Right lobe of liver (tissue), 6 donors: ENCODE measurements at regions not wholly inside any gene's neighbourhood (a gene's known extent, or its start where the extent isn't known, plus 50 kb on each side); places are given as distances from the start of the nearest gene placed in this dataset.
"Not testable (repeated sequence)": the region's sequence is repeated elsewhere in the genome, so short reads cannot be mapped to it uniquely, and the experiment has no call there.

Experiments
- ATAC-seq, 4 donors: fragments of 200-7000 bp; cut with Tn5 transposase; one replicate each; pipeline ENCODE4 v1.9.1; 2020; ENCODE audit warnings: mild to moderate bottlenecking in 4 of 4, moderate library complexity in 4 of 4
- DNase-seq, 3 donors: peaks; one replicate each; pipeline ENCODE4 v3.0.0-alpha.2; 2020
- H3K27ac ChIP-seq, 3 donors: fragments of 200-600 bp; one replicate each; pipeline ENCODE4 v1.8.0; 2022
- H3K27me3 ChIP-seq, 2 donors: fragments of 200-600 bp; one replicate each; pipeline ENCODE4 v1.8.0; 2022
- H3K36me3 ChIP-seq, 4 donors: fragments of 200-600 bp; sonication (generic) in 1 of 4; one replicate each; pipeline versions ENCODE4 v1.5.1 to v1.8.0; 2017 to 2022; ENCODE audit warnings: control low read depth in 1 of 4
- H3K4me1 ChIP-seq, 4 donors: fragments of 200-600 bp; sonication (generic) in 1 of 4; one replicate each; pipeline versions ENCODE4 v1.5.1 to v1.8.0; 2017 to 2022; ENCODE audit warnings: control low read depth in 1 of 4
- H3K4me3 ChIP-seq, 3 donors: fragments of 200-600 bp; one replicate each; pipeline ENCODE4 v1.8.0; 2022
- H3K9me3 ChIP-seq, 4 donors: fragments of 200-600 bp; sonication (generic) in 1 of 4; one replicate each; pipeline versions ENCODE4 v1.5.1 to v1.8.0; 2017 to 2022; ENCODE audit warnings: control low read depth in 1 of 4
- POLR2A ChIP-seq: fragments of 450-650 bp; IDR thresholded peaks from one replicate; pipeline ENCODE4 v1.6.1; 2017; ENCODE audit warnings: antibody characterized with exemption, mild to moderate bottlenecking
- WGBS: methylation state at CpG from one replicate; pipeline ENCODE4 v1.1.6; 2018; ENCODE audit warnings: low coverage, low lambda C conversion rate; ENCODE audit not compliant: insufficient coverage; ENCODE audit errors: missing lambda C conversion rate; 5-methylcytosine and 5-hydroxymethylcytosine counted together
- intact Hi-C, 2 donors: fragments of 100-400 bp; cut with DNase I; formaldehyde crosslinking; loops; one replicate each; pipeline versions ENCODE4 v1.11.2 to v1.14.1; 2022
- TF ChIP-seq, protein P1 (sequence below), 4 donors: fragments of 200-600 bp in 3 of 4; fragments of 450-650 bp in 1 of 4; IDR thresholded peaks; one replicate each; pipeline versions ENCODE4 v1.5.1 to v1.8.0; 2016 to 2022; ENCODE audit warnings: antibody characterized with exemption in 4 of 4, mild to moderate bottlenecking in 2 of 4
- donor health status: DM: no; HTN: yes; CAD: no.
- donor health status: DM: no; HTN: no; CAD: no.
- donor health status: DM: no; HTN: no; CAD: no.
- donor health status: DM: no; HTN: yes; CAD: no.
- donor health status: DM: no; HTN: yes; CAD: no.

DNA sequence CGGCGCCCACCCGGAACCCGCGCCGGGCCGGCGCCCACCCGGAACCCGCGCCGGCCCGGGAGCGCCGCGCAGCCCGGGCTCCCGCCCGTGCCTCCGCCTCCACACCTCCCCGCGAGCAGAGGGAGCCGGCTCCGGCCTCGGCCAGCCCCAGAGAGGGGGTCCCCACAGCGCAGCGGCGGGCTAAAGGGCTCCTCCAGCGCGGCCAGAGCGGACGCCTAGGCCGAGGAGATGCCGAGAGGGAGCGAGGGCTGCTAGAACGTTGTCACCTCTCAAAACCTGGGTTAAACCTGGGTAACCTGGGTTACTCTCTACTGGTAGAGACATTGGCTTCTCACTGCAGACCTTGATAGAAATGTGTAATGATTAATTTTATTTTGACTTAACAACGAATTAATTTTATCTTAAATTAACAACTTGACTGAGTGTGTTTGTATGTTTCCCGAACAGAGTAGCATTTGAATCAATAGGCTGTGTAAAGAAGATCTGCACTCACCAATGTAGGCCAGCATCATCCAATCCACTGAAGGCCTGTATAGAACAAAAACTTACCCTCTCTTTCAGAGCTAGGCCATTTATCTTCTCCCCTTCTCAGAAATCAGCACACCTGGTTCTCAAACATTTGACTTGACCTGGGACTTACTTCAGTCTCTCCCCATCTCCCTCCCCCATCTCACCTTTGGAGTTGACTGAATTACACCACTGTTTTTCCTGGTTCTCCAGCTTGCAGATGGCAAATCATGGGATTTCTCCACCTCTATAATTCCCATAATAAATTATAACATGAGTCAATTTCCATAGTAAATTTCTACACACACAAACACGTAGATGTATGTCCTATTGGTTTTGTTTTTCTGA is 242.7 kb downstream of the ASXL3 start:
- no peaks in the 10 kb centered on the region for H3K27me3 ChIP-seq
- WGBS = 36% methylated on average over 7 of the region's 39 CpGs
- H3K36me3 ChIP-seq = no peaks in the 10 kb centered on the region
- peak overlapping the region in 2 of 3 donors; percentile 25 to 51 for H3K4me3 ChIP-seq
- intact Hi-C loops = no loop called here
- DNase-seq (peak in 1 of 3 donors; percentile 51), ATAC-seq (peak; percentile 25 to 76 (median 54))
- no peaks in the 10 kb centered on the region for H3K4me1 ChIP-seq
- H3K9me3 ChIP-seq = no peaks in the 10 kb centered on the region
- TF ChIP-seq POLR2A = no peak
- TF ChIP-seq, protein P1, sequence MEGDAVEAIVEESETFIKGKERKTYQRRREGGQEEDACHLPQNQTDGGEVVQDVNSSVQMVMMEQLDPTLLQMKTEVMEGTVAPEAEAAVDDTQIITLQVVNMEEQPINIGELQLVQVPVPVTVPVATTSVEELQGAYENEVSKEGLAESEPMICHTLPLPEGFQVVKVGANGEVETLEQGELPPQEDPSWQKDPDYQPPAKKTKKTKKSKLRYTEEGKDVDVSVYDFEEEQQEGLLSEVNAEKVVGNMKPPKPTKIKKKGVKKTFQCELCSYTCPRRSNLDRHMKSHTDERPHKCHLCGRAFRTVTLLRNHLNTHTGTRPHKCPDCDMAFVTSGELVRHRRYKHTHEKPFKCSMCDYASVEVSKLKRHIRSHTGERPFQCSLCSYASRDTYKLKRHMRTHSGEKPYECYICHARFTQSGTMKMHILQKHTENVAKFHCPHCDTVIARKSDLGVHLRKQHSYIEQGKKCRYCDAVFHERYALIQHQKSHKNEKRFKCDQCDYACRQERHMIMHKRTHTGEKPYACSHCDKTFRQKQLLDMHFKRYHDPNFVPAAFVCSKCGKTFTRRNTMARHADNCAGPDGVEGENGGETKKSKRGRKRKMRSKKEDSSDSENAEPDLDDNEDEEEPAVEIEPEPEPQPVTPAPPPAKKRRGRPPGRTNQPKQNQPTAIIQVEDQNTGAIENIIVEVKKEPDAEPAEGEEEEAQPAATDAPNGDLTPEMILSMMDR (IDR thresholded peaks at IDR 0.05) = no peak
- H3K27ac ChIP-seq = no peak overlapping the region

DNA sequence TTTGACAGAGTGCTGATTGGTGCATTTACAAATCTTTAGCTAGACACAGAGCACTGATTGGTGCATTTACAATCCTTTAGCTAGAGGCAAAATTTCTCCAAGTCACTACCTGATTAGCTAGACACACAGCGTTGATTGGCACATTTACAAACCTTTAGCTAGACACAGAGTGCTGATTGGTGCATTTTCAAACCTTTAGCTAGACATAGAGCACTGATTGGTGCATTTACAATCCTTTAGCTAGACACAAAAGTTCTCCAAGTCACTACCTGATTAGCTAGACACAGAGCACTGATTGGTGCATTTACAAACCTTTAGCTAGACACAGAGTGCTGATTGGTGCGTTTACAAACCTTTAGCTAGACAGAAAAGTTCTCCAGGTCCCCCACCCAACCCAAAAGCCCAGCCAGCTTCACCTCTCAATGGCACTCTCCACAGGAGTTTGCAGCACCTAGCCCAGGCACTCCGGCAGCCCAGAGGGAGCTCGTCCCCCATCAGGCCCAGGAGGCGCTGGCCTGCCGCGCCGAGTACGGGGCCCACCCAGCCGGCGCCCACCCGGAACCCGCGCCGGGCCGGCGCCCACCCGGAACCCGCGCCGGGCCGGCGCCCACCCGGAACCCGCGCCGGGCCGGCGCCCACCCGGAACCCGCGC is 241.8 kb downstream of the ASXL3 start:
- ATAC-seq, H3K36me3 ChIP-seq, H3K27ac ChIP-seq, intact Hi-C loops, H3K4me3 ChIP-seq, H3K27me3 ChIP-seq, H3K4me1 ChIP-seq, H3K9me3 ChIP-seq, DNase-seq: not testable (repeated sequence)
- WGBS = 67% methylated on average over 2 of the region's 32 CpGs

DNA sequence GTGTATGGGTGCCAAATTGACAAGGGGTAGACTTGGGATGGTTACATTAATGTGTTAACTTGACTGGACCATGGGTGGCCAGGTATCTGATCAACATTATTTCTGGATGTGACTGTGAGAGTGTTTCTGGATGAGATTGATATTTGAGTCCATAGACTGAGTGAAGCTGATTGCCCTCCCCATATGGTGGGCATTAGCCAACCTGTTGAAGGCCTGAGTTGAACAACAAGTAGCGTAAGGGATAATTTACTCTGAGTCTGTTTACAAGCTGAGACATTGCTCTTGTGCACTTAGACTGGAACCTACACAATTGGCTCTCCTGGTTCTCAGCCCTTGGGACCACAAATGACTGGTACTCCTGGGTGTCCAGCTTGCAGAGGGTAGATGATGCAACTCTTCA is 240.1 kb downstream of the ASXL3 start:
- no peak for ATAC-seq
- Histone ChIP-seq H3K4me3 (no peak overlapping the region), H3K9me3 (no peaks in the 10 kb centered on the region), H3K4me1 (no peaks in the 10 kb centered on the region), H3K27me3 (no peaks in the 10 kb centered on the region), H3K36me3 (no peaks in the 10 kb centered on the region), H3K27ac (no peak overlapping the region)
- DNase-seq = no peak
- intact Hi-C loops = no loop called here
- WGBS = no CpG with 5 or more reads among the region's 1 CpG
- TF ChIP-seq POLR2A = no peak
- TF ChIP-seq, protein P1 (IDR thresholded peaks at IDR 0.05) = no peak

DNA sequence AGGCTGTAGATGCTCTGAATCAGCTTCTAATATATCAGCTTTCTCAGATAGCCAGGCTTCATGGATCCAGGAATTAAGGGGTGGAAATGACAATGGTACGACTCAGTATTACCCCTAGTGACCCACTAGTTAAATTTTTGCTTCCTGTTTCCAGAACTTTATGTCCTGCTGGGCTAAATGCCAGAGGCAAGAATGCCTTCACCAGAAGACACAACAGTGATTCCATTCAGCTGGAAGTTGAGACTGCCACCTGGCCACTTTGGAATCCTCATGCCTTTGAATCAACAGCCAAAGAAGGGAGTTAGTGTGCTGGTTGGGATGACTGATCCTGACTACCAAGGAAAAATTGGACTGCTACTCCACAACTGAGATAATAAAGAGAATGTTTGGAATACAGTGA is 239.1 kb downstream of the ASXL3 start:
- H3K36me3 ChIP-seq = no peaks in the 10 kb centered on the region
- no peak overlapping the region for H3K27ac ChIP-seq
- no peak for ATAC-seq
- no peaks in the 10 kb centered on the region for H3K9me3 ChIP-seq
- no peaks in the 10 kb centered on the region for H3K27me3 ChIP-seq
- H3K4me3 ChIP-seq = no peak overlapping the region
- 44% methylated on average over 1 of the region's 1 CpG for WGBS
- intact Hi-C loops = no loop called here
- TF ChIP-seq, protein P1 (IDR thresholded peaks at IDR 0.05) = no peak
- no peak for TF ChIP-seq POLR2A
- DNase-seq = no peak
- H3K4me1 ChIP-seq = no peaks in the 10 kb centered on the region

DNA sequence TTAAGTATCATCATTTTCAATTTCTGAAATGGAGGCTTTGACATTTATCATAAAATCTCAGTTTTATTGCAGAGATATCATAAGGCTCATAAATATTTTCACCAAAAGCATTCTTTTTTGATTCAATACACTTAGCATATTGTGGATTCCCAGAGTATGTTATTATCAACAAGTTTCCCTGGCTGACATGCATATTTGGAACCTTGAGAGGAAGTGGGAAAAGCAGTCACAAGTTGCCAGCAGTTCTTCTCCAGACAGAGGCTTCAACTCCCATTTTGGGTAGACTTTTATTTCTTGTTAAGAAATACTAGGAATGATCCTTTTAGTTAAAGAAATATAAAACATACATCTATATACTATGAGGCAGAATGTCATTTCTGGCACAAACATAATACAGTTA is 236.5 kb downstream of the ASXL3 start:
- Histone ChIP-seq H3K9me3 (no peaks in the 10 kb centered on the region), H3K4me3 (no peak overlapping the region), H3K4me1 (no peaks in the 10 kb centered on the region), H3K27ac (no peak overlapping the region), H3K27me3 (no peaks in the 10 kb centered on the region), H3K36me3 (no peaks in the 10 kb centered on the region)
- DNase-seq = no peak
- ATAC-seq = no peak
- intact Hi-C loops = no loop called here
- TF ChIP-seq POLR2A = no peak
- TF ChIP-seq, protein P1 (IDR thresholded peaks at IDR 0.05) = no peak
